HUES6 (cell line): ENCODE measurements at regions not wholly inside any gene's neighbourhood (a gene's known extent, or its start where the extent isn't known, plus 50 kb on each side); places are given as distances from the start of the nearest gene placed in this dataset.

Experiments used
- H3K27ac ChIP-seq: 2 replicates; pipeline ENCODE4 v1.7.0; 2013; ENCODE audit warnings: low read depth, mild to moderate bottlenecking, low read length, inconsistent platforms
- H3K27me3 ChIP-seq: 2 replicates; pipeline ENCODE4 v1.6.1; 2013; ENCODE audit warnings: low read length; ENCODE audit not compliant: control insufficient read depth, insufficient read depth
- H3K36me3 ChIP-seq: 2 replicates; pipeline ENCODE4 v1.6.1; 2013; ENCODE audit warnings: low read length; ENCODE audit not compliant: control insufficient read depth, insufficient read depth
- H3K4me1 ChIP-seq: 2 replicates; pipeline ENCODE4 v1.6.1; 2013; ENCODE audit warnings: low read length; ENCODE audit not compliant: control insufficient read depth, insufficient read depth
- H3K4me3 ChIP-seq: 2 replicates; pipeline ENCODE4 v1.5.1; 2013; ENCODE audit warnings: low read depth, low read length
- H3K9ac ChIP-seq: one replicate; pipeline ENCODE4 v1.6.1; 2013; ENCODE audit warnings: mild to moderate bottlenecking, low read length
- H3K9me3 ChIP-seq: 2 replicates; pipeline ENCODE4 v1.6.1; 2013; ENCODE audit warnings: low read depth, low read length; ENCODE audit not compliant: control insufficient read depth, insufficient read depth

DNA sequence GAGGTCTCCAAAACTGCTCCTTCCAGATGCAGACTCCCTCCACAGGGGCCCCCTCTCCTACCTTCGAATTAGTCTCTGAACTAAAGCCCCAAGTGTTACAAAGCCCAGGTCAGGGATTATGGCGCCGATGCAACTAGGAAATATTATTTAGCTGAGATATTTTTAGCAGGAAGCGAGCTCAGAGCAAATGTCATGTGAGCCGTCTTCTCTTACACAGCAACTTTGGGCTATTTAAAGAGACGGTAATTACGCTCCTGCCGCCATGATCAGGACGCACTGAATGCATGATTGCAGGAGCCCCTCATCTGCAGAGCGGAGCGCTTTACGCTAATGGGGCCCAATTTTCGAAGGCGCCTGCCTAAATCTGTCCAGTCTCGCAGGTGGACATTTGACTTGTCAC is 55.3 kb upstream of the TARDBP start:
- Histone ChIP-seq H3K4me3 (no peak overlapping the region), H3K36me3 (no peaks in the 10 kb centered on the region), H3K27me3 (peaks cover 32% of the 10 kb centered on the region; the same call in 1 of the 2 replicates), H3K9me3 (peaks cover 3% of the 10 kb centered on the region; the same call in 1 of the 2 replicates), H3K9ac (no peak overlapping the region), H3K4me1 (peaks cover 30% of the 10 kb centered on the region), H3K27ac (no peak overlapping the region)

GRCh38 chr1:10958614-10959013 is 53.8 kb upstream of the TARDBP start:
- Histone ChIP-seq H3K27me3 (peaks cover 32% of the 10 kb centered on the region; the same call in 1 of the 2 replicates), H3K4me3 (no peak overlapping the region), H3K4me1 (peaks cover 30% of the 10 kb centered on the region), H3K36me3 (no peaks in the 10 kb centered on the region), H3K27ac (no peak overlapping the region), H3K9me3 (peaks cover 2% of the 10 kb centered on the region; the same call in 1 of the 2 replicates), H3K9ac (peak overlapping the region; percentile 8)

DNA sequence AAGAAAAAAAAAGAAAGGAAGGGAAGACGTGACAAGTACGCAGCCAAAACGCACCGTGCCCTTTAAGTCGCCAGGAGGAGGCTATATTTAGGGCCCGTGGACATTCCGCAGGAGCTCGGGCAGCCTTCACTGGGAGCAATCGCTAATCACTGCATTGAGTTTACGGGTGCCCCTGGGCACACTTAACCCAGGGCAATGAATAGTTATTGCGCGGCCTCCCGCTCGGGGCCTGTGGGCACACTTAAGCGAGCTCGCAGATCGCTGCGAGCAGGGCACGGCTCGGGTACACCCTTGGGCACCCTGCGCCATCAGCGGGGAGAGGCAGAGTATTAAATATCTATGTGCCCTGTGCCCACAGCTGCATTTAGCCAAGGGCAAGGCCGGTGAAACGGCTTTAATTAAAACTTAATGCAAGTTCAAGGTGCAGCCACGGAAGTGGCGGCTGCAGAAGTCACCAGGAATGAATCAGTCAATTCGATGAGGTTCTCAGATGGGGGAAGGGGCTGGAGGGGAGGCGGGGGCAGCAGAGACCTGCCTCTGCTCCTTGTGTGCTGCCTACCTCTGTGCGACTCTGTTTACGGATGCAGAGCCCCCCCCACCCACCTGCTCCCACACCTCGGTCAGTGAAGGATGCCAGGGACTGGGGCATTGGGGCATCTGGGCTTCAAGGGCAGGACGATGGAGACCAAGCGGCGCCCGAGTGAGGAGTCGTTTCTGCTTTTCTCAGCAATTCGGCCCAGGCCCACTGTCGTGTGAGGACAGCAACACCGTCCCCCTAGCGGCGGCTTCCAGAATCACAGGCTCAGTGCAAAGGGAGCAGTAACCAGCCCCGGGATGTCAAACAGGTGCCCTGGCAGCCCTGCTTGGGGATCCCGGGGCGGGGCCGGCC is 51.8 kb upstream of the TARDBP start:
- Histone ChIP-seq H3K36me3 (no peaks in the 10 kb centered on the region), H3K9me3 (no peaks in the 10 kb centered on the region), H3K27me3 (peaks cover 32% of the 10 kb centered on the region; the same call in 1 of the 2 replicates), H3K9ac (no peak overlapping the region), H3K4me3 (peak overlapping the region; percentile 47; the same call in 1 of the 2 replicates), H3K4me1 (peaks cover 34% of the 10 kb centered on the region), H3K27ac (no peak overlapping the region)

GRCh38 chr1:10961300-10961833 is 51.1 kb upstream of the TARDBP start:
- Histone ChIP-seq H3K27me3 (peaks cover 32% of the 10 kb centered on the region; the same call in 1 of the 2 replicates), H3K4me1 (peaks cover 34% of the 10 kb centered on the region), H3K4me3 (0 out of 2 replicates have a peak overlapping the region, but pooled peaks have one; percentile 34), H3K27ac (no peak overlapping the region), H3K9ac (no peak overlapping the region), H3K36me3 (no peaks in the 10 kb centered on the region), H3K9me3 (no peaks in the 10 kb centered on the region)

DNA sequence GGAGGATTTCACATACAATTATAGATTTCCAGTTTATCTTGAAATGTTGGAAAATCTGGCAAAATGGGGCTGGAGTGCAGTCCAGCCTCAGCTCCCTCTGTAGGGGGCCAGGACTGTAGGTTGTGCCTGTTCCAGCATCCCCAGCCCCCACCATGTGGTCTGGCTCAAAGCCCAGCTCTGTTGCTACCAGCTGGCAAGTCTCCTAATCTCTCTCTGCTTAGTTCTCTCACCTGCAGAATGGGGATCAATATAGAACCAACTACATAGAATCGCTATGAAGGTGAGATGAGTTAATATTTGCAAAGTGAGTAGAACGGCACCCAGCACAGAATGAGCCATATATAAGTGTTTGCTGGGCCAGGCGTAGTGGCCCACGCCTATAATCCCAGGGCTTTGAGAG is 50.0 kb upstream of the TARDBP start:
- no peaks in the 10 kb centered on the region for H3K9me3 ChIP-seq
- no peak overlapping the region for H3K4me3 ChIP-seq
- peaks cover 23% of the 10 kb centered on the region; the same call in 1 of the 2 replicates for H3K27me3 ChIP-seq
- no peak overlapping the region for H3K27ac ChIP-seq
- H3K9ac ChIP-seq = no peak overlapping the region
- H3K36me3 ChIP-seq = no peaks in the 10 kb centered on the region
- H3K4me1 ChIP-seq = peaks cover 34% of the 10 kb centered on the region
